GM13977 (cell line): ENCODE measurements at regions not wholly inside any gene's neighbourhood (a gene's known extent, or its start where the extent isn't known, plus 50 kb on each side); places are given as distances from the start of the nearest gene placed in this dataset.

Source experiments
- DNase-seq: peaks from one replicate; pipeline ENCODE4 v3.0.0; 2012; ENCODE audit warnings: low spot score
- in situ Hi-C: fragments of 300-500 bp; cut with MboI; formaldehyde crosslinking; loops from one replicate; pipeline ENCODE4 v1.12.0; 2022; ENCODE audit warnings: low sequenced_read_pairs, low pct_unique_long_range_greater_than_20kb, mixed read lengths, inconsistent platforms; ENCODE audit not compliant: unreplicated experiment
- TF ChIP-seq, protein P1 (sequence below): IDR thresholded peaks from 2 replicates; pipeline ENCODE4 v1.5.1; 2012; ENCODE audit warnings: mild to moderate bottlenecking, control low read depth; ENCODE audit not compliant: insufficient read depth; ENCODE audit errors: extremely low read depth, missing control alignments

DNA sequence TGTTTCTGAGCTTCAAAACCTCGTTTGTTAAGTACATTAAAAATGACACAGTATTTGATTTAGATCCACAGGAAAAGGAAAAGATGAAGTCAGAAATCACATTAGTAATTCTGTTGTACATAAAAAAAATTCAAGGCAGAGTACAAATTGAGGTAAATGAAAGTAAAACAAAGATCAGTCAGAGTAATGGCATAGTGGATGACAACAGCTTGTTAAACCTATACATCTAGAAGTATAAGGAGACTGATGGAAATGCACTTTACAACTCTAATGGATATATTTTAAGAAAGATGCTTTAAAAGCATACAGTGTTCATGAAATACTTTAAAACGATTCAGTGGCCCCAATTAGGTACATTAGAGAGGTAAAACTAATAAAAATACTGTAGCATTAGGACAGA is 631.3 kb upstream of the SEMA6A start:
- TF ChIP-seq, protein P1, sequence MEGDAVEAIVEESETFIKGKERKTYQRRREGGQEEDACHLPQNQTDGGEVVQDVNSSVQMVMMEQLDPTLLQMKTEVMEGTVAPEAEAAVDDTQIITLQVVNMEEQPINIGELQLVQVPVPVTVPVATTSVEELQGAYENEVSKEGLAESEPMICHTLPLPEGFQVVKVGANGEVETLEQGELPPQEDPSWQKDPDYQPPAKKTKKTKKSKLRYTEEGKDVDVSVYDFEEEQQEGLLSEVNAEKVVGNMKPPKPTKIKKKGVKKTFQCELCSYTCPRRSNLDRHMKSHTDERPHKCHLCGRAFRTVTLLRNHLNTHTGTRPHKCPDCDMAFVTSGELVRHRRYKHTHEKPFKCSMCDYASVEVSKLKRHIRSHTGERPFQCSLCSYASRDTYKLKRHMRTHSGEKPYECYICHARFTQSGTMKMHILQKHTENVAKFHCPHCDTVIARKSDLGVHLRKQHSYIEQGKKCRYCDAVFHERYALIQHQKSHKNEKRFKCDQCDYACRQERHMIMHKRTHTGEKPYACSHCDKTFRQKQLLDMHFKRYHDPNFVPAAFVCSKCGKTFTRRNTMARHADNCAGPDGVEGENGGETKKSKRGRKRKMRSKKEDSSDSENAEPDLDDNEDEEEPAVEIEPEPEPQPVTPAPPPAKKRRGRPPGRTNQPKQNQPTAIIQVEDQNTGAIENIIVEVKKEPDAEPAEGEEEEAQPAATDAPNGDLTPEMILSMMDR = no peak
- in situ Hi-C loops = no loop called here
- no peak for DNase-seq

DNA sequence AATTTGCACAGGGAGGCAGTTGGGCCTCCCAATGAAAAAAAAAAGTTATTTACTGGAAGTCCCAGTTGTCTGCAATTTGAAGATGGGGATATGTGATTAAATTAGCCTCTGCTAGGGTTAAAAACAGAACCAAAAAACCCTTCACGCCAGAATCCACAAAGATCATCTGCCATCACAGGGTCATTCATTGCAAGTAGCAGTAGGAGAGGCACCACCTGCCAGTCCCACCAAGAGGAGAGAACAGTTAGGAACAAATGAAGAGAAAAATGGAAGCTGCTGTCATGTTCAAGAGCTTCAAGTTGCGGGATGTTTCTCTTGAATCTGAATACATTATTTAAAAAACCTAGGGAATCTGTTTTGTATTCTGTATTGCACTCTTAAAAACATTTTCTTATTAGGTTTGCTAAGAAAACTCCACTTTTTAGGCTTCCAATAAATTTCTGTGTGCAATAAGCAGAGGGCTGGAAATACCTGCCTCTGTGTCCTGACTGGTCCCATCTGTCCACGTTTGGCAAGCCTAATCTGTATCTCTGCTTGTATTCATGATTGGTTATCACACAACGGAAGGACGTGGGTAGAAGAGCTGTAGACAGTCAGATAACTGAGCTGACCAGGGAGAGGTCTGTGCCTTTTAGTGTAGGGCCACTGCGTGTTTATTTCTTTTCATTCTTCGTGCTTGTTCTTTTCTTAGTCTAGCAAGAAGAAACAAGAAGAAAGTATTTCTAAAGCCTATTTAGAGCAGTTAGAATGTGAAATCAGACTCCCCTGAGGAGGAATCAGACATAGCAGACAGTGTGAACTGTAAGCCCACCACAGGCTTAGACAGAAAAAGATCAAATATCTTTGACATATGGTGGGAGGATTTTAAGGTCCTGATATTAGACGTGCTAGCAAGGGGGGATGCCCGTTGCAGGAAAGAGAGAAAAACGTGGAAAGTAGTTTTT is 630.6 kb upstream of the SEMA6A start:
- TF ChIP-seq, protein P1 = no peak
- in situ Hi-C loops = no loop called here
- no peak for DNase-seq

DNA sequence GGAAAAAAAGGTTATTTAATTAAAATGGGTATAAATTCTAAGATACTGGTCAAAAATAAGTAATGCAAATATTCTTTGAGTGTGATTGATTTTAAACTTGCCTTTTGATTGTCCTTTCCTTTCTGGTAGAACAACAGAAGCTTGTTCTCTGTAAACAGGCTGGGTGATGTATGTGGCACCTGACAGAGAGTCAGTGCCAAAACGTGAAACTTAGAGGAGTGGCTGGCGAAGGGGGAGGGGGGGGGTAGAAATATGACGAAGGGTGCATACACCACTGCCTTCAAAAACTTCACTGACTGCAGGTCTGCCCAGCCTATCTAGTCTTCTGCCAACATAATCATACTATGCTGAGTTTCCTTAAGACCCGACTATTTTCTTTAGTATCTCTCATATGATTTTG is 629.8 kb upstream of the SEMA6A start:
- TF ChIP-seq, protein P1 = no peak
- in situ Hi-C loops = no loop called here
- no peak for DNase-seq

DNA sequence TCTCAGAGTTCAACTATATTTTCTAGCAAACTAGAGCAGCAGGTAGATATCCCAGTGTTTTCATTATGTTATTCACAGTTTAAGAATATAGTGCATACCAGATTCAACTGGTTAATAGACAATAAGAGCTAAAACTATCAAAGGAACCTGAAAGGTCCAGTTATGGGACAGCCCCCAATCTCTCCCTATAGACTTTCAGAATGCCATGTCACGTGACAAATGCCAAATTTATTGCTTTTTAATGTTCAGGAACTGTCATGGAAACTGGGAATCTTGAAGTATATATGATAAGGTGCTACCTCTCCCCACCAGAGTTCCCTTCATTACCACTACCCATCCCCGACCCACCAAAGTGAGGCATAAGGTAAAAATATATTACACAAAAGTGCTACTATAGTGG is 629.0 kb upstream of the SEMA6A start:
- DNase-seq = no peak
- in situ Hi-C loops = no loop called here
- TF ChIP-seq, protein P1 = no peak

DNA sequence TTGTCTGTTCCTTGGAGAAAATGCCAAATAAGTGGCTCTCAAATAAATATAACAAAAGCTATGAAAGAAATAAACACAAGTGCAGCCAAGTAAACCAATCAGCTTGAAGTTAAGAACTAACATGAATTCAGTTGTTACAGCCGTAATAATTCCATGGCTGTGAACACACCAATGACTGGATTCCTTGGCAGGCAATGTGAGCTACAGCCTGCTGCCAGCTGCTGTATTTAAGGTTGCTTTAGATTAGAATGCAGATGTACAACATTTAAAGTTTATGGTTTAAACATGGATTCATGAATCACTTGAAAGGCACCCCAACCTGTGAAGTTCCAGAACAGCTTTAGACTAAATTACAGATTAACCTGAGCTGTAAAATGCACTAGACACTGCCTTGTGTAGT is 626.4 kb upstream of the SEMA6A start:
- no peak for DNase-seq

DNA sequence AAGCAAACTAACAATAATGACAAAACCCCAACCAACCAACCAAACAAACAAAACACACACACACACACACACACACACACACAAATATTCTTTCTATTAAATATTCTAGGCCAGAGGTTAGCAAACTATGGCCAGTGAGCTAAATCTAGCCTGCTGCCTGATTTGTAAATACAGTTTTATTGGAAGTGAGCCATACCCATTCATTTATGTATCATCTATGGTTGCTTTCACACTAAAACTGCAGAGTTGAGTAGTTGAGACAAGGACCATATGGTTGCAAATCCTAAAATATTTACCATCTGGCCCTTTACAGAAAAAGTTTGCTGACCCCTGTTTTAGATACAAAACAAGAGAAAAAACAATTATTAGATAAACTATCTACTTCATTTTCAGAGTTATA is 620.5 kb upstream of the SEMA6A start:
- TF ChIP-seq, protein P1 = no peak
- no peak for DNase-seq
- in situ Hi-C loops = no loop called here

More for the DNA sequence above, 626.4 kb upstream of the SEMA6A start:
- TF ChIP-seq, protein P1 = no peak
- in situ Hi-C loops = no loop called here
